OCI-M1 (cell line): ENCODE measurements at regions not wholly inside any gene's neighbourhood (a gene's known extent, or its start where the extent isn't known, plus 50 kb on each side); places are given as distances from the start of the nearest gene placed in this dataset.
A peak's percentile ranks its signal among the peaks of the same experiment; 100 is the strongest.
"Not testable (repeated sequence)": the region's sequence is repeated elsewhere in the genome, so short reads cannot be mapped to it uniquely, and the experiment has no call there.

ENCODE experiments used
- DNase-seq: peaks from one replicate; lab custom pipeline; 2025; lab: John Stamatoyannopoulos, UW

DNA sequence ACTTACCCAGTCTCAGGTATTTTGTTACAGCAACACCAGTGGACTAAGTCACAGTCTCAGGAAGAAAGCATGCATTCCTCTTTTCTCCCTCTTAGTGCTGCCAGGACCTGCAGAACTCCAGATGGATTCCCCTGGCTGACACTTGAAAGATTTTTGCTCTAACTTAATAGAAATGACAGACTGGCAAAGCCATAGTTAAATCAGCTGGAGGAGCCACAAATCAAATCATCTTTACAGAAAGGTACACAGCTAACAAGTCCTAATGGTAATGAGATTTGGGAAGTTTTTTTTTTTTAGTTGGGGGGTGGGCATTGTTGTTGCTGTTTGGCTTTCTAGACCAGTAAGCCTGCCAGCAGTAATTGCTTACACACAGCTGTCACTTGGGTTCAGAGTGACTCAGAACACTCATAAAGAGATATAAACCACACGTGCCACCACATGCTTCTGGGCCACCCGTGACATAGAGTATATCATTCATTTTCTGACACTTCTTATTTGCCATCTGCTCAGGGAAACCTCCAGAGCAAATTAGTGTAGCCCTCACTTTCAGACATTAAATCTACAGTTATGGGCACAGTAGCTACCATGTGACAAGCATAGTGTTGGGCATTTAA, 72.4 kb downstream of the FH start:
- peak; percentile 15 for DNase-seq

GRCh38 chr1:241444836-241445235, 74.7 kb downstream of the FH start:
- DNase-seq, result no peak

- DNase-seq, result no peak
Observed at GRCh38 chr1:241443561-241443960, 76.0 kb downstream of the FH start.

- peak; percentile 6 for DNase-seq
Observed at GRCh38 chr1:241442686-241443085, 76.9 kb downstream of the FH start.

DNA sequence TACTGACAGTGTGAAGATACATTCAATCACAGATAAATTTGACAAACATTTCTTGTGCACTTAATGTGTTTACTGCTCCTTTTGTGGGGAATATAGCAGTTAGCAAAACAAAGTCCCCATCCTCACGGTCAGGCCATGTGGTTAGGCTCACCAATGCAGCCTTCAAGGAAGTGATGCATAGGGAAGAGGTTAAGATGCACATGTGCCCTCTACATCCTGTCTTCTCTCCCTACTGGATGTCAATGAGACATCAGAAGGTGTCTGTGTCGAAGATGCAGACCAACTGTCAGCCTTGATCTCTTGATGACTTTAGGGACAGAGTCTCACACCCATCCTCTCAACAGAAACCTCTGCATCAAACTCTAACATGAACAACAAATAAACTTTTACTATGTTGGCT, 78.7 kb downstream of the FH start:
- no peak for DNase-seq

GRCh38 chr1:241438686-241439085, 80.9 kb downstream of the FH start:
- not testable (repeated sequence) for DNase-seq

- no peak for DNase-seq
Observed at GRCh38 chr1:241432241-241432640, 75.2 kb upstream of the RGS7 start.

DNA sequence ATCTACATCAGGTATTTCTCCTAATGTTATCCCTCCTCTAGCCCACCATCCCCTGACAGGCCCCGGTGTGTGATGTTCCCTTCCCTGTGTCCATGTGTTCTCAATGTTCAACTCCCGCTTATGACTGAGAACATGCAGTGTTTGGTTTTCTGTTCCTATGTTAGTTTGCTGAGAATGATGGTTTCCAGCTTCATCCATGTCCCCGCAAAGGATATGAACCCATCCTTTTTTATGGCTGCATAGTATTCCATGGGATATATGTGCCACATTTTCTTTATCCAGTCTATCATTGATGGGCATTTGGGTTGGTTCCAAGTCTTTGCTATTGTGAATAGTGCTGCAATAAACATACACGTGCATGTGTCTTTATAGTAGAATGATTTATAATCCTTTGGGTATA, 68.1 kb upstream of the RGS7 start:
- DNase-seq, result not testable (repeated sequence)

- DNase-seq, result no peak
Observed at GRCh38 chr1:241424480-241424971, 67.5 kb upstream of the RGS7 start.

- DNase-seq, result no peak
Observed at GRCh38 chr1:241423541-241424479, 66.8 kb upstream of the RGS7 start.

- DNase-seq, result no peak
Observed at GRCh38 chr1:241422470-241422869, 65.5 kb upstream of the RGS7 start.

GRCh38 chr1:241419986-241420385, 63.0 kb upstream of the RGS7 start:
- DNase-seq, result no peak

GRCh38 chr1:241417258-241417657, 60.3 kb upstream of the RGS7 start:
- DNase-seq, result no peak

- no peak for DNase-seq
Observed at GRCh38 chr1:241413974-241414373, 57.0 kb upstream of the RGS7 start.

DNA sequence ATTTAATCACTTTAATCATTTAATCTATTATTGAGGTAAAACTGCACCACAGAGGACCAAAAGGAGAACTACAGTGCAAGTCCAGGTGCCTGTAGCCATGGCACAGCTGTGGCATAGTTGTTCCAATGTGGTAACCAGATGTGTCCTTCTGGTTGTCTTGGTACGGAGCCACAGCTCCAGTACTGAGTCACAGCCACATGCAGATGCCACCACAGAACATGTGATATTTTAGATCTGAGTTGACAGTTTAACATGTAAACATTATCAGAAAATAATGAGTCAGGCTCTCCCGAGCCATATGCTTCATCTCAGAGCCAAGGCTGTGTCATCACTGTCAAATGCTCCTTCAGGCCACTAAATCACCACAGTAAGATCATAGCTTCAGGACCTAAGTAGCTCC, 56.4 kb upstream of the RGS7 start:
- peak; percentile 33 for DNase-seq

DNA sequence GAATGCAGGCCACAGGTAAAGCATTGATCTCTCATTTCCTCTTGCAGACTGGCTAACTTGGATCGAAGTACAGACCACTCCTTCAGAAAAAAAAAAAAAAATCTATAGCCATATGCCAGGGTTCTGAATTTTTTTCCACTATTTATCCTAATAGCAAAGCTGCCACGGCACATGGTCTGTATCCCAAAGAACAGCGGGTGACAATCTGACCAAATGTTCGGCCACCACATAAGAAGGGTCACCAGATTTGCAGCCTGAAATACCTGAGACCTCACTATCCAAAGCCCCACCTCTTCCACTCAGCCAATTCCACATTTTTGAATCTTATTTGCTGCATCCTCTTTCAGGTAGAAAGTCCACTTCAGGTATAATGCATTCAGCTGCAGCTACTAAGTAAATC, 55.6 kb upstream of the RGS7 start:
- DNase-seq, result no peak

GRCh38 chr1:241411776-241412338, 54.9 kb upstream of the RGS7 start:
- DNase-seq, result no peak

DNA sequence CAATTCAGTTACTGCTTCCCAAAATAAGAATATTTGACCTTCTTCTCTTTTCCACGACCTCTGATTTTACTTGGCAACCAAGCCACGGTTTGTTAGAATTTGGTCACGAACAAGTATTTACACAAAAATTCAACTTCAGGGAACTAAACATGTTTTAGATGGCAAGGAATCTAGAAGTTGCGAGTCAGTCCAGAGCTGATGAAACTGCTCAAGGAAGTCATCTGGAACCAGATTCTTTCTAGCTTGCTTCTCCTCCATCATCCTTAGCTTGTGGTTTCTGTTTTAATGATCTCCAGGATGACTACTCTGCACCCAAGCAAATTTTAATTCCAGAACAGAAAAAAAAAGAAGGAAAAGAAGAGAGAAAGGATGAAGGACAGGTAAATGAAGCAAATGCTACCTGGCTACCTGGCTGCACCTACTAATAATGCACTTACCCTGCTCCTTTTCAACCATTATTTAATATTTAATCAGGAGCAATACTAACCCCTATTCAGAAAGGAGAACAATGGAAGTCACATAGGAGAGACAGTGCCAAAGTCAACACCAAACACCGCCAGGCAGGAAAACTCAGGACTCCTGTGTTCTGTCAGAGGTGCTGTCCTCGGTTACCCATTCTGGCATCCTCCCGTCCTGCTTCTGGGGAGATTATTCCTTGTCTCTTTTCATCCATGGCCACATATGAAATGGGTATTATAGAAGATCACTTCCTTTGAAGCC, 54.2 kb upstream of the RGS7 start:
- DNase-seq, result no peak

- peak; percentile 46 for DNase-seq
Observed at GRCh38 chr1:241408170-241408569, 51.2 kb upstream of the RGS7 start.
